ENCODE measurements at regions not wholly inside any gene's neighbourhood (a gene's known extent, or its start where the extent isn't known, plus 50 kb on each side); places are given as distances from the start of the nearest gene placed in this dataset.

- no peak overlapping the region for H3K4me3 ChIP-seq (replicated peaks; ENCODE audit: low read depth, low read length)
- no peak for DNase-seq (ENCODE audit: extremely low read depth, insufficient read length)
- H3K36me3 ChIP-seq (ENCODE audit: control insufficient read depth, insufficient read depth, low read length): no peaks in the 10 kb centered on the region
- no peak for TF ChIP-seq CTCF (IDR thresholded peaks at IDR 0.05; ENCODE audit: insufficient read depth, low read length, poor library complexity, severe bottlenecking)
- H3K27me3 ChIP-seq (replicated peaks; ENCODE audit: control insufficient read depth, insufficient read depth, low read length): no peaks in the 10 kb centered on the region
Observed at GRCh38 chr10:131841131-131841660, 59.6 kb upstream of the PPP2R2D start.

- Histone ChIP-seq H3K4me3 (replicated peaks; ENCODE audit: low read depth, low read length) (no peak overlapping the region), H3K27me3 (replicated peaks; ENCODE audit: control insufficient read depth, insufficient read depth, low read length) (no peaks in the 10 kb centered on the region), H3K36me3 (ENCODE audit: control insufficient read depth, insufficient read depth, low read length) (no peaks in the 10 kb centered on the region)
- TF ChIP-seq CTCF (IDR thresholded peaks at IDR 0.05; ENCODE audit: insufficient read depth, low read length, poor library complexity, severe bottlenecking): no peak
- no peak for DNase-seq (ENCODE audit: extremely low read depth, insufficient read length)
Observed at GRCh38 chr10:131841661-131842139, 59.1 kb upstream of the PPP2R2D start.

- Histone ChIP-seq H3K36me3 (ENCODE audit: control insufficient read depth, insufficient read depth, low read length) (no peaks in the 10 kb centered on the region), H3K4me3 (replicated peaks; ENCODE audit: low read depth, low read length) (no peak overlapping the region), H3K27me3 (replicated peaks; ENCODE audit: control insufficient read depth, insufficient read depth, low read length) (no peaks in the 10 kb centered on the region)
- TF ChIP-seq CTCF (IDR thresholded peaks at IDR 0.05; ENCODE audit: insufficient read depth, low read length, poor library complexity, severe bottlenecking): no peak
- no peak for DNase-seq (ENCODE audit: extremely low read depth, insufficient read length)
Observed at GRCh38 chr10:131842351-131843088, 58.3 kb upstream of the PPP2R2D start.

- TF ChIP-seq CTCF (IDR thresholded peaks at IDR 0.05; ENCODE audit: insufficient read depth, low read length, poor library complexity, severe bottlenecking): no peak
- DNase-seq (ENCODE audit: extremely low read depth, insufficient read length): no peak
- no peaks in the 10 kb centered on the region for H3K36me3 ChIP-seq (ENCODE audit: control insufficient read depth, insufficient read depth, low read length)
- no peak overlapping the region for H3K4me3 ChIP-seq (replicated peaks; ENCODE audit: low read depth, low read length)
- no peaks in the 10 kb centered on the region for H3K27me3 ChIP-seq (replicated peaks; ENCODE audit: control insufficient read depth, insufficient read depth, low read length)
Observed at GRCh38 chr10:131843089-131843595, 57.7 kb upstream of the PPP2R2D start.

- no peak for TF ChIP-seq CTCF (IDR thresholded peaks at IDR 0.05; ENCODE audit: insufficient read depth, low read length, poor library complexity, severe bottlenecking)
- no peaks in the 10 kb centered on the region for H3K27me3 ChIP-seq (replicated peaks; ENCODE audit: control insufficient read depth, insufficient read depth, low read length)
- no peak overlapping the region for H3K4me3 ChIP-seq (replicated peaks; ENCODE audit: low read depth, low read length)
- DNase-seq (ENCODE audit: extremely low read depth, insufficient read length): no peak
- H3K36me3 ChIP-seq (ENCODE audit: control insufficient read depth, insufficient read depth, low read length): no peaks in the 10 kb centered on the region
Observed at GRCh38 chr10:131843881-131844284, 56.9 kb upstream of the PPP2R2D start.

All from GM06990 (cell line).